ENCODE measurements at regions not wholly inside any gene's neighbourhood (a gene's known extent, or its start where the extent isn't known, plus 50 kb on each side); places are given as distances from the start of the nearest gene placed in this dataset.

GRCh38 chr4:169900241-169900845 lies 125.9 kb downstream of the MFAP3L start:
- Histone ChIP-seq H2AFZ (ENCODE audit: low read length) (no peak overlapping the region), H3K4me3 (replicated peaks in 1 of 3; ENCODE audit: insufficient read depth in 1 of 3, low read depth in 2 of 3, low read length in 3 of 3) (no peak overlapping the region), H3K27me3 (ENCODE audit: control insufficient read depth in 1 of 2, insufficient read depth in 2 of 2, low read length in 2 of 2) (no peaks in the 10 kb centered on the region), H3K36me3 (replicated peaks in 1 of 2; ENCODE audit: control insufficient read depth in 1 of 2, insufficient read depth in 2 of 2, low read length in 2 of 2) (no peaks in the 10 kb centered on the region), H3K9me3 (ENCODE audit: low read length) (no peaks in the 10 kb centered on the region), H3K27ac (ENCODE audit: extremely low read length, insufficient read depth, low read length) (no peak overlapping the region), H4K20me1 (ENCODE audit: insufficient read depth, low read length) (no peaks in the 10 kb centered on the region), H3K4me1 (ENCODE audit: insufficient read depth, low read length) (no peaks in the 10 kb centered on the region), H3K79me2 (ENCODE audit: insufficient read depth, low read length) (no peaks in the 10 kb centered on the region), H3K4me2 (ENCODE audit: low read depth, low read length) (no peak overlapping the region), H3K9ac (ENCODE audit: insufficient read depth, low read depth, low read length) (no peak overlapping the region)
- POLR2A ChIA-PET, result no interaction called here
- WGBS (ENCODE audit: low lambda C conversion rate), result 26% methylated on average over 6 of the region's 6 CpGs
- in situ Hi-C loops (cut with HindIII; ENCODE audit: extremely low pct_ligation_motif_present, low pct_unique_long_range_greater_than_20kb) (no loop called here), intact Hi-C loops (cut with micrococcal nuclease; ENCODE audit: unreplicated experiment) (no loop called here)
- BruUV-seq (replicated peaks), result no TSS peak
- TF ChIP-seq ZNF430 (CRISPR knock-in tag; IDR thresholded peaks at IDR 0.05), result no peak
- TF ChIP-seq ZMYM4 (CRISPR knock-in tag; IDR thresholded peaks at IDR 0.05), result no peak
- no peak for TF ChIP-seq NR2C2 (CRISPR knock-in tag; IDR thresholded peaks at IDR 0.05; ENCODE audit: borderline replicate concordance)
- TF ChIP-seq ZSCAN25 (CRISPR knock-in tag; IDR thresholded peaks at IDR 0.05), result no peak
- DNase-seq (ENCODE audit: low spot score) (no peak), FAIRE-seq (no peak), ATAC-seq (no peak)
- CTCF ChIA-PET (ENCODE audit: low intra/inter-chr PET ratio, low total read pairs), result no interaction called here

GRCh38 chr4:169899295-169899694 lies 126.9 kb downstream of the MFAP3L start:
- intact Hi-C loops (cut with micrococcal nuclease; ENCODE audit: unreplicated experiment), result no loop called here
- no peak for FAIRE-seq
- ATAC-seq, result no peak
- Histone ChIP-seq H4K20me1 (ENCODE audit: insufficient read depth, low read length) (no peaks in the 10 kb centered on the region), H3K4me1 (ENCODE audit: insufficient read depth, low read length) (no peaks in the 10 kb centered on the region), H2AFZ (ENCODE audit: low read length) (no peak overlapping the region), H3K9ac (ENCODE audit: insufficient read depth, low read depth, low read length) (no peak overlapping the region), H3K36me3 (replicated peaks in 1 of 2; ENCODE audit: control insufficient read depth in 1 of 2, insufficient read depth in 2 of 2, low read length in 2 of 2) (no peaks in the 10 kb centered on the region), H3K4me2 (ENCODE audit: low read depth, low read length) (no peak overlapping the region), H3K27me3 (ENCODE audit: control insufficient read depth in 1 of 2, insufficient read depth in 2 of 2, low read length in 2 of 2) (no peaks in the 10 kb centered on the region), H3K9me3 (ENCODE audit: low read length) (no peaks in the 10 kb centered on the region), H3K4me3 (replicated peaks in 1 of 3; ENCODE audit: insufficient read depth in 1 of 3, low read depth in 2 of 3, low read length in 3 of 3) (no peak overlapping the region), H3K27ac (ENCODE audit: extremely low read length, insufficient read depth, low read length) (no peak overlapping the region), H3K79me2 (ENCODE audit: insufficient read depth, low read length) (no peaks in the 10 kb centered on the region)
- ChIA-PET POLR2A (no interaction called here), CTCF (ENCODE audit: low intra/inter-chr PET ratio, low total read pairs) (no interaction called here)
- in situ Hi-C loops (cut with HindIII; ENCODE audit: extremely low pct_ligation_motif_present, low pct_unique_long_range_greater_than_20kb), result no loop called here
- WGBS (ENCODE audit: low lambda C conversion rate), result 66% methylated on average over 2 of the region's 2 CpGs
- BruUV-seq (replicated peaks), result no TSS peak
- DNase-seq (ENCODE audit: low spot score), result no peak
- no peak for TF ChIP-seq ZBTB10 (CRISPR knock-in tag; IDR thresholded peaks at IDR 0.05; ENCODE audit: borderline replicate concordance)
- no peak for TF ChIP-seq NR3C1 (CRISPR knock-in tag; IDR thresholded peaks at IDR 0.05)
- no peak for TF ChIP-seq ZNF713 (CRISPR knock-in tag; IDR thresholded peaks at IDR 0.05)
- no peak for TF ChIP-seq ZNF362 (CRISPR knock-in tag; IDR thresholded peaks at IDR 0.05; ENCODE audit: borderline replicate concordance)
- no peak for TF ChIP-seq TCF7L2 (IDR thresholded peaks at IDR 0.05; ENCODE audit: low read depth, low read length)
- no peak for TF ChIP-seq ZNF207 (IDR thresholded peaks at IDR 0.05; ENCODE audit: borderline replicate concordance)
- TF ChIP-seq ZNF382 (CRISPR knock-in tag; IDR thresholded peaks at IDR 0.05; ENCODE audit: borderline replicate concordance), result no peak
- no peak for TF ChIP-seq ZNF180 (CRISPR knock-in tag; IDR thresholded peaks at IDR 0.05; ENCODE audit: borderline replicate concordance, low read depth)

Measured in HepG2 (cell line).